Skin of body (tissue), 1 donor: ENCODE measurements at regions not wholly inside any gene's neighbourhood (a gene's known extent, or its start where the extent isn't known, plus 50 kb on each side); places are given as distances from the start of the nearest gene placed in this dataset.

ENCODE experiments used
- DNase-seq: peaks from one replicate; lab custom pipeline; 2025; lab: John Stamatoyannopoulos, UW

- DNase-seq: no peak
Observed at GRCh38 chr12:3996322-3996721, 123.1 kb upstream of the PARP11 start.

GRCh38 chr12:3995306-3995705, 122.1 kb upstream of the PARP11 start:
- DNase-seq: no peak

GRCh38 chr12:3994500-3994899, 121.3 kb upstream of the PARP11 start:
- no peak for DNase-seq

GRCh38 chr12:3992945-3993344, 119.7 kb upstream of the PARP11 start:
- no peak for DNase-seq

GRCh38 chr12:3991798-3992580, 118.8 kb upstream of the PARP11 start:
- DNase-seq: no peak

GRCh38 chr12:3990501-3991280, 117.5 kb upstream of the PARP11 start:
- no peak for DNase-seq

GRCh38 chr12:3989218-3989550, 116.0 kb upstream of the PARP11 start:
- DNase-seq: no peak

GRCh38 chr12:3988519-3989217, 115.5 kb upstream of the PARP11 start:
- no peak for DNase-seq

GRCh38 chr12:3987571-3987970, 114.4 kb upstream of the PARP11 start:
- DNase-seq: no peak

- DNase-seq: no peak
Observed at GRCh38 chr12:3980504-3981272, 107.5 kb upstream of the PARP11 start.

GRCh38 chr12:3977621-3978020, 104.4 kb upstream of the PARP11 start:
- DNase-seq: no peak

- DNase-seq: no peak
Observed at GRCh38 chr12:3976351-3976938, 103.2 kb upstream of the PARP11 start.

GRCh38 chr12:3975652-3976051, 102.5 kb upstream of the PARP11 start:
- DNase-seq: no peak

- DNase-seq: no peak
Observed at GRCh38 chr12:3974883-3975282, 101.7 kb upstream of the PARP11 start.

- DNase-seq: no peak
Observed at GRCh38 chr12:3973973-3974644, 100.9 kb upstream of the PARP11 start.

- no peak for DNase-seq
Observed at GRCh38 chr12:3973269-3973884, 100.2 kb upstream of the PARP11 start.

- no peak for DNase-seq
Observed at GRCh38 chr12:3972576-3972975, 99.4 kb upstream of the PARP11 start.

GRCh38 chr12:3968523-3968922, 95.3 kb upstream of the PARP11 start:
- no peak for DNase-seq

- DNase-seq: no peak
Observed at GRCh38 chr12:3967556-3968160, 94.5 kb upstream of the PARP11 start.

- no peak for DNase-seq
Observed at GRCh38 chr12:3966376-3966775, 93.2 kb upstream of the PARP11 start.
